HG02973 (cell line): ENCODE measurements at regions not wholly inside any gene's neighbourhood (a gene's known extent, or its start where the extent isn't known, plus 50 kb on each side); places are given as distances from the start of the nearest gene placed in this dataset.
A peak's percentile ranks its signal among the peaks of the same experiment; 100 is the strongest.
"Not testable (repeated sequence)": the region's sequence is repeated elsewhere in the genome, so short reads cannot be mapped to it uniquely, and the experiment has no call there.

Experiments used
- ATAC-seq: cut with Tn5 transposase; IDR thresholded peaks from one replicate; pipeline ENCODE4 v1.9.1; 2021; ENCODE audit warnings: moderate library complexity; ENCODE audit not compliant: unreplicated experiment

GRCh38 chr7:114802632-114803031 is 119.3 kb upstream of the MDFIC start:
- ATAC-seq, result no peak

GRCh38 chr7:114806590-114807162 is 115.2 kb upstream of the MDFIC start:
- ATAC-seq, result no peak

- no peak for ATAC-seq
These were observed 109.3 kb upstream of the MDFIC start for GRCh38 chr7:114812570-114812969.

GRCh38 chr7:114813624-114814023 is 108.3 kb upstream of the MDFIC start:
- no peak for ATAC-seq

- ATAC-seq, result not testable (repeated sequence)
These were observed 104.9 kb upstream of the MDFIC start for GRCh38 chr7:114817036-114817435.

GRCh38 chr7:114818501-114818900 is 103.4 kb upstream of the MDFIC start:
- no peak for ATAC-seq

- no peak for ATAC-seq
These were observed 102.1 kb upstream of the MDFIC start for GRCh38 chr7:114819616-114820362.

GRCh38 chr7:114821030-114821900 is 100.6 kb upstream of the MDFIC start:
- no peak for ATAC-seq

- no peak for ATAC-seq
These were observed 99.8 kb upstream of the MDFIC start for GRCh38 chr7:114822131-114822530.

- no peak for ATAC-seq
These were observed 99.0 kb upstream of the MDFIC start for GRCh38 chr7:114822844-114823243.

GRCh38 chr7:114823290-114823689 is 98.6 kb upstream of the MDFIC start:
- no peak for ATAC-seq

GRCh38 chr7:114825423-114825951 is 96.4 kb upstream of the MDFIC start:
- ATAC-seq, result no peak

- ATAC-seq, result no peak
These were observed 90.9 kb upstream of the MDFIC start for GRCh38 chr7:114830952-114831351.

GRCh38 chr7:114832906-114833595 is 88.8 kb upstream of the MDFIC start:
- ATAC-seq, result peak; percentile 97

GRCh38 chr7:114835303-114835702 is 86.6 kb upstream of the MDFIC start:
- ATAC-seq, result no peak

GRCh38 chr7:114835861-114836260 is 86.0 kb upstream of the MDFIC start:
- no peak for ATAC-seq

GRCh38 chr7:114842551-114843065 is 79.3 kb upstream of the MDFIC start:
- ATAC-seq, result no peak

- ATAC-seq, result no peak
These were observed 78.8 kb upstream of the MDFIC start for GRCh38 chr7:114843102-114843501.

- ATAC-seq, result no peak
These were observed 70.4 kb upstream of the MDFIC start for GRCh38 chr7:114851406-114852061.

- no peak for ATAC-seq
These were observed 69.6 kb upstream of the MDFIC start for GRCh38 chr7:114852293-114852692.
